ENCODE measurements at regions not wholly inside any gene's neighbourhood (a gene's known extent, or its start where the extent isn't known, plus 50 kb on each side); places are given as distances from the start of the nearest gene placed in this dataset.

GRCh38 chr10:106132956-106133355, 1031.5 kb downstream of the SORCS1 start:
- TF ChIP-seq CTCF (IDR thresholded peaks at IDR 0.05; ENCODE audit: control extremely low read depth in 1 of 3, insufficient read depth in 1 of 3, low read depth in 1 of 3, low read length in 3 of 3): no peak
- TF ChIP-seq KDM1A (IDR thresholded peaks at IDR 0.05; ENCODE audit: borderline replicate concordance, low read length): no peak
- TF ChIP-seq POLR2A (IDR thresholded peaks at IDR 0.05; ENCODE audit: control extremely low read depth in 1 of 2, low read depth in 2 of 2, low read length in 2 of 2): no peak
- no peak for TF ChIP-seq KDM4A (IDR thresholded peaks at IDR 0.05; ENCODE audit: low read depth, low read length, severe bottlenecking)
